HS-5 (cell line): ENCODE measurements at regions not wholly inside any gene's neighbourhood (a gene's known extent, or its start where the extent isn't known, plus 50 kb on each side); places are given as distances from the start of the nearest gene placed in this dataset.
"Not testable (repeated sequence)": the region's sequence is repeated elsewhere in the genome, so short reads cannot be mapped to it uniquely, and the experiment has no call there.

Source experiments
- DNase-seq: peaks from one replicate; pipeline ENCODE4 v3.0.0-alpha.2; 2012; ENCODE audit warnings: low read depth

- no peak for DNase-seq
These were observed 66.3 kb upstream of the HOXC13 start for GRCh38 chr12:53872367-53872766.

- DNase-seq: not testable (repeated sequence)
These were observed 60.7 kb upstream of the HOXC13 start for GRCh38 chr12:53877961-53878360.

DNA sequence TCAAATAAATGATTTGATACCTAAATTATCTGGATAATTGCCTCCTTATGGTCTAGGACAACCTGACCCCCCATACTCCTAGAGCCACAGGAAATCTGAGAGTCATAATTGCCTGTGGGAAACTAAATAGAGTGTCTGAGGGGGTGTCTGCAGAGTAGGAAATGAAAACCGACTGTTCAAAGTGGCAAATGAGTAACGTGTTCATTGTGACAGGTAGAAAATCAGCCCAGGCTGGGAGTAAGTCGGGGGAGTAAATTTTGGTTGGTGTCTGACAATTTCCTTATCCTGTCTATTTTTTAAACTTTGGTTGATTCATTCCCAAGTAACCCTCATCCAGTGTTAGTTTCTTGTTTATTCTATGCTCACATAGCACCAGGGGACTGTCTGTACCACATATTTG, 51.6 kb upstream of the HOXC13 start:
- DNase-seq: no peak

DNA sequence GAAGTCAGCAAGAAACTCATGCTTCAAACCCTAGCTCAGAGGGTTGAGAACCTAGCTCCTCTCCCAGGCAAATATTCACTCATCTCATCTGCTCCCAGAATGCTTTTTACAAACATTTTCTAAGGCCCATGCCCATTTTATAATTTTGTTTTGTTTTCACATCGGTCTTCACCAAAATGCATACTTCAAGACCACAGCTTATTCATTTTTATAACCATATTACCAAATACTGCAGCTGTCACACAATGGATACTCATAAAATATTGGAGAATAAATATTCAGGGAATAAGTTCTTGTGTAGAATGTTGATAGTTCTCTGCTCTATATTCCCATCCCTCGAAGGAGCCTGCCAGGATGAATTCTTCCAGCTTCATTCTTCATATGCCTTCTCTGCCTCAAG, 50.8 kb upstream of the HOXC13 start:
- DNase-seq: no peak
